Muscle layer of colon (tissue), 2 donors: ENCODE measurements at regions not wholly inside any gene's neighbourhood (a gene's known extent, or its start where the extent isn't known, plus 50 kb on each side); places are given as distances from the start of the nearest gene placed in this dataset.

Experiments
- H3K27ac ChIP-seq: one replicate; pipeline ENCODE4 v1.7.0; 2013; ENCODE audit warnings: low read depth, mild to moderate bottlenecking, low read length, moderate library complexity
- H3K27me3 ChIP-seq, 2 donors: one replicate each; pipeline ENCODE4 v1.7.0; 2013; ENCODE audit warnings: low read length in 2 of 2, mild to moderate bottlenecking in 2 of 2; ENCODE audit not compliant: insufficient read depth in 2 of 2, control insufficient read depth in 1 of 2
- H3K36me3 ChIP-seq: one replicate; pipeline ENCODE4 v1.7.0; 2013; ENCODE audit warnings: mild to moderate bottlenecking, low read length; ENCODE audit not compliant: insufficient read depth
- H3K4me1 ChIP-seq: one replicate; pipeline ENCODE4 v1.7.0; 2013; ENCODE audit warnings: mild to moderate bottlenecking, low read length; ENCODE audit not compliant: insufficient read depth
- H3K4me3 ChIP-seq, 2 donors: one replicate each; pipeline ENCODE4 v1.7.0; 2013; ENCODE audit warnings: low read length in 2 of 2, low read depth in 1 of 2, mild to moderate bottlenecking in 1 of 2, moderate library complexity in 1 of 2
- H3K9ac ChIP-seq: one replicate; pipeline ENCODE4 v1.7.0; 2013; ENCODE audit warnings: low read length
- H3K9me3 ChIP-seq: one replicate; pipeline ENCODE4 v1.7.0; 2013; ENCODE audit warnings: mild to moderate bottlenecking, low read length
- donor health status: abdominal sarcoma.
- donor health status: Adenocarcinoma of cecum.

- Histone ChIP-seq H3K9ac (no peak overlapping the region), H3K4me3 (no peak overlapping the region), H3K4me1 (peaks cover 42% of the 10 kb centered on the region), H3K27ac (peak overlapping the region; percentile 21), H3K9me3 (no peaks in the 10 kb centered on the region), H3K36me3 (no peaks in the 10 kb centered on the region), H3K27me3 (no peaks in the 10 kb centered on the region)
Observed at GRCh38 chr19:31962561-31962996, 382.8 kb upstream of the ZNF507 start.

DNA sequence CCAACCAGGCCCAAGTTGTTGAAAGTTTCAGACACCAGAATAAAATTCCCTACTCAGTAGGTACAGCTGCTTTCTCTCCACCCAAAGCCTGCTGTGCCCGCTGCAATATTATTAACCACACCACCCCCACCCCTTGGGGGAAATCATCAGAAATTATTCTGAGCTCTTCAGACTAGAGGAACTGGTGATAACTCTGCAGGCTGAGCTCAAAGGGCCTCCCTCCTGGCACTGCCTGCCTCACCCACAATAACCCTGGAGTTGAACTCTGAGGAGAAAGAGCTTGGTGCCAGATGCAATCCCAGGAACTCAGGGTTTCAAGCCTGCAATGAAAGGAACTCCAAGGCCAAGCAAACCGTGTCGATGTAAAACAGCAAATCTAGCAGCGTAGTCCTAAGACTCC lies 381.7 kb upstream of the ZNF507 start:
- Histone ChIP-seq H3K4me3 (no peak overlapping the region), H3K27ac (peak overlapping the region; percentile 12), H3K4me1 (peaks cover 41% of the 10 kb centered on the region), H3K9me3 (no peaks in the 10 kb centered on the region), H3K27me3 (no peaks in the 10 kb centered on the region), H3K9ac (no peak overlapping the region), H3K36me3 (no peaks in the 10 kb centered on the region)

- Histone ChIP-seq H3K27ac (peak overlapping the region; percentile 40), H3K36me3 (no peaks in the 10 kb centered on the region), H3K4me3 (no peak overlapping the region), H3K27me3 (no peaks in the 10 kb centered on the region), H3K4me1 (peaks cover 38% of the 10 kb centered on the region), H3K9me3 (no peaks in the 10 kb centered on the region), H3K9ac (no peak overlapping the region)
Observed at GRCh38 chr19:31969016-31969415, 376.4 kb upstream of the ZNF507 start.

DNA sequence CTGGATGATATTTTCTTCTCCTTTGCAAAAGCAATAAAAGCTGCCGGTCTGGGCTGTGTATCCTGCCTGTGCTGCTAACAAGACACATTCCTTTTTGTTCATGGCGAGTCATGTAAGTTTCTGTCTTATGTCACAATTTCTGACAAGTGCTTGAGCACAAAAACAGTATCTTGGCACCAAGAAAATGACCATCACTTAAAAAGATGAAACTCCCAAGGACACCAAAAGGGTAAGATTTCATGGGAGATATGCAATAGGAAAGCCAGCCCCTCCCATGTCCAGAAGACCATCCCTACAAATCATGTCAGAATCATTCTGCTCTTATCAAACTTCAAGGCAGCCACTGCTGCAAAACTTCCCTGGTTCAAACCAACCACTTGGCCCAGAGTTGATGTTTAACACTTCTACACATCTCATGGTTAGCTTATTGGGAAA lies 375.4 kb upstream of the ZNF507 start:
- H3K4me3 ChIP-seq: no peak overlapping the region
- H3K36me3 ChIP-seq: no peaks in the 10 kb centered on the region
- peak overlapping the region; percentile 30 for H3K27ac ChIP-seq
- H3K9me3 ChIP-seq: no peaks in the 10 kb centered on the region
- no peak overlapping the region for H3K9ac ChIP-seq
- H3K27me3 ChIP-seq: no peaks in the 10 kb centered on the region
- peaks cover 31% of the 10 kb centered on the region for H3K4me1 ChIP-seq

- no peaks in the 10 kb centered on the region for H3K9me3 ChIP-seq
- no peaks in the 10 kb centered on the region for H3K36me3 ChIP-seq
- H3K4me3 ChIP-seq: no peak overlapping the region
- no peaks in the 10 kb centered on the region for H3K27me3 ChIP-seq
- H3K9ac ChIP-seq: no peak overlapping the region
- H3K4me1 ChIP-seq: peaks cover 19% of the 10 kb centered on the region
- no peak overlapping the region for H3K27ac ChIP-seq
Observed at GRCh38 chr19:31974290-31974689, 371.1 kb upstream of the ZNF507 start.

DNA sequence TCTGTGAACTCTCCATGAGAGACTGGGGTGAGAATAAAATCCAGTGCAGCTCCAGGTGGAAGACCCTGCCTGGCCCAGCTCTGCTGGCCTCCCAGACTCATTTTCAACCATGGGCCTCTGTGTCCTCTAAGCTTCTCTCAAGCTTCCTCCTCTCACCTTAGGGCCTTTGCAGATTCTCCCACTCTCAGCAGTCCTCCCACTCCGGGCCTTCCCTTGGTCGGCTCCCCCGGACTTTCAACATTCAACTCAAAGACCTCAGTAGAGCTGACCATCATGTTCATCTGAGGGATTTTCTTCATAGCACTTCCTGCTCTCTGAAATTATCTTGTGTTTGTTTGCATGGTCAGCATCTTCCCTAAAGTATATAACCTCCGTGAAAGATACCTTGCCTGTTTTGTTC lies 370.5 kb upstream of the ZNF507 start:
- Histone ChIP-seq H3K27me3 (no peaks in the 10 kb centered on the region), H3K9ac (no peak overlapping the region), H3K4me1 (peaks cover 13% of the 10 kb centered on the region), H3K4me3 (no peak overlapping the region), H3K27ac (no peak overlapping the region), H3K36me3 (no peaks in the 10 kb centered on the region), H3K9me3 (no peaks in the 10 kb centered on the region)

DNA sequence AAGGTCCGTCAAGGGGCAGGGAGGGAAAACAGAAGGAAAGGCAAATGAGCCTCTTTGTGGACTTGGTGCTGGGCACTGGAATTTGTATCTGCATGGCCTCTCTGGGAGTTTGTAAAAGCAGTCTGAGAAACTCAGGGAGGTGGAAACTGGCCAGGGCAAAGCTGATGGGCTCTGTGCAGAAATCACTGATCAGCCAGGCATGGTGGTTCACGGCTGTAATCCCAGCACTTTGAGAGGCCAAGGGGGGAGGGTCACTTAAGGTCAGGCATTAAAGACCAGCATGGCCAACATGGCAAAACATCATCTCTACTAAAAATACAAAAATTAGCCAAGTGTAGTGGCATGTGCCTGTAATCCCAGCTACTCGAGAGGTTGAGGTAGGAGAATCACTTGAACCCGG lies 369.9 kb upstream of the ZNF507 start:
- Histone ChIP-seq H3K9ac (no peak overlapping the region), H3K4me3 (no peak overlapping the region), H3K9me3 (no peaks in the 10 kb centered on the region), H3K27ac (no peak overlapping the region), H3K4me1 (peaks cover 8% of the 10 kb centered on the region), H3K36me3 (no peaks in the 10 kb centered on the region), H3K27me3 (no peaks in the 10 kb centered on the region)

DNA sequence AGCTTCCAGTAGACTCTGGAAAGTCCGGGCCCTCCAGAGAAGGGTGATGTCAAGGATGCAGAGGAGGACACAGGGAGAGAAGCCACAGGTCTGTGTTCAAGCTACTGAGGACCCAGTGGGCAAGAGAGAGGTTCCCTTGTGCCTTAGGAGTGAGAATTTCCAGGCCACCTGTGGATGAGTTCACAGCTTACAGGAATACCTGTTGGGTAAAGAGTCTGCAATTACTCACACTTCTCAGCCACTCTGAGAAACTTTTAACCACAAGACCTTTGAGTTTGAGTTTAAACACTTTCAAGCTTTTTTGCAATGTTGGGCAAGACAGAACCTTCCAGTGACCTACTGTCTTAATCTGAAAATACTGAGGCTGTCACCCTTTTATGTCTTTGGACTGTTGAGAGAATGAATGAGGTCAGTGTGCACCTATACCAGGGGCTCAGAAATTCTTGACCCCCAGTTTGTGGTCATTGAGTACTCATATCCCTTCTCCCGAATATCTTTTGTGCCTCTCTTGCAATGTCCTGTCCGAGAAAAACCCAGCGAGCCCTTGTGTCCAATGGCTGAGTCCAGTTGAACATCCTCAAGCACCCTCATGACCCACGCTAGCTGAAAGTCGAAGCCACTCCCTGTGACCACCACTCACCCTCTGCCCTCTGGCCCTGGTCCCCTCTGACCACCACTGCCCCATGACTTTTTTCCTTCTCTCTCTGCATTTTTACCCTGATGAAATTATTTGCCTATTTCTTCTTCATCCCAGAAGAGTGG lies 368.5 kb upstream of the ZNF507 start:
- H3K9me3 ChIP-seq: no peaks in the 10 kb centered on the region
- no peaks in the 10 kb centered on the region for H3K4me1 ChIP-seq
- no peaks in the 10 kb centered on the region for H3K27me3 ChIP-seq
- H3K9ac ChIP-seq: no peak overlapping the region
- no peak overlapping the region for H3K4me3 ChIP-seq
- H3K36me3 ChIP-seq: no peaks in the 10 kb centered on the region
- no peak overlapping the region for H3K27ac ChIP-seq

- Histone ChIP-seq H3K9ac (no peak overlapping the region), H3K4me3 (no peak overlapping the region), H3K27me3 (no peaks in the 10 kb centered on the region), H3K9me3 (no peaks in the 10 kb centered on the region), H3K27ac (no peak overlapping the region), H3K4me1 (no peaks in the 10 kb centered on the region), H3K36me3 (no peaks in the 10 kb centered on the region)
Observed at GRCh38 chr19:31979362-31979761, 366.0 kb upstream of the ZNF507 start.

- no peak overlapping the region for H3K27ac ChIP-seq
- H3K27me3 ChIP-seq: no peaks in the 10 kb centered on the region
- H3K9ac ChIP-seq: no peak overlapping the region
- H3K4me1 ChIP-seq: no peaks in the 10 kb centered on the region
- no peak overlapping the region for H3K4me3 ChIP-seq
- no peaks in the 10 kb centered on the region for H3K36me3 ChIP-seq
- peaks cover 2% of the 10 kb centered on the region for H3K9me3 ChIP-seq
Observed at GRCh38 chr19:31979949-31980670, 365.3 kb upstream of the ZNF507 start.

- H3K4me3 ChIP-seq: no peak overlapping the region
- peaks cover 4% of the 10 kb centered on the region for H3K9me3 ChIP-seq
- no peaks in the 10 kb centered on the region for H3K27me3 ChIP-seq
- H3K27ac ChIP-seq: no peak overlapping the region
- H3K36me3 ChIP-seq: no peaks in the 10 kb centered on the region
- H3K9ac ChIP-seq: no peak overlapping the region
- H3K4me1 ChIP-seq: no peaks in the 10 kb centered on the region
Observed at GRCh38 chr19:31980796-31981195, 364.6 kb upstream of the ZNF507 start.
